ENCODE measurements at regions not wholly inside any gene's neighbourhood (a gene's known extent, or its start where the extent isn't known, plus 50 kb on each side); places are given as distances from the start of the nearest gene placed in this dataset.
"Not testable (repeated sequence)": the region's sequence is repeated elsewhere in the genome, so short reads cannot be mapped to it uniquely, and the experiment has no call there.

- DNase-seq: no peak
These were observed 342.6 kb upstream of the HS6ST1 start for GRCh38 chr2:128661311-128661710.

GRCh38 chr2:128662051-128662471, 343.4 kb upstream of the HS6ST1 start:
- DNase-seq: no peak

GRCh38 chr2:128663371-128664050, 344.8 kb upstream of the HS6ST1 start:
- DNase-seq: no peak

- no peak for DNase-seq
These were observed 345.9 kb upstream of the HS6ST1 start for GRCh38 chr2:128664499-128664971.

- no peak for DNase-seq
These were observed 346.4 kb upstream of the HS6ST1 start for GRCh38 chr2:128665113-128665512.

- DNase-seq: no peak
These were observed 347.9 kb upstream of the HS6ST1 start for GRCh38 chr2:128666596-128666995.

- no peak for DNase-seq
These were observed 348.7 kb upstream of the HS6ST1 start for GRCh38 chr2:128667391-128667790.

GRCh38 chr2:128668946-128669345, 350.3 kb upstream of the HS6ST1 start:
- DNase-seq: no peak

- DNase-seq: no peak
These were observed 351.4 kb upstream of the HS6ST1 start for GRCh38 chr2:128670066-128670465.

GRCh38 chr2:128671981-128672757, 353.5 kb upstream of the HS6ST1 start:
- not testable (repeated sequence) for DNase-seq

- not testable (repeated sequence) for DNase-seq
These were observed 361.0 kb upstream of the HS6ST1 start for GRCh38 chr2:128679680-128680079.

GRCh38 chr2:128681507-128681906, 362.8 kb upstream of the HS6ST1 start:
- DNase-seq: peak; percentile 8

GRCh38 chr2:128682266-128682665, 363.6 kb upstream of the HS6ST1 start:
- DNase-seq: no peak

GRCh38 chr2:128682729-128683284, 364.1 kb upstream of the HS6ST1 start:
- no peak for DNase-seq

GRCh38 chr2:128684523-128684922, 365.9 kb upstream of the HS6ST1 start:
- DNase-seq: no peak

- no peak for DNase-seq
These were observed 367.3 kb upstream of the HS6ST1 start for GRCh38 chr2:128685841-128686496.

- DNase-seq: no peak
These were observed 367.8 kb upstream of the HS6ST1 start for GRCh38 chr2:128686497-128686859.

GRCh38 chr2:128686881-128687555, 368.4 kb upstream of the HS6ST1 start:
- no peak for DNase-seq

- DNase-seq: no peak
These were observed 368.9 kb upstream of the HS6ST1 start for GRCh38 chr2:128687565-128687964.

- DNase-seq: no peak
These were observed 371.3 kb upstream of the HS6ST1 start for GRCh38 chr2:128689971-128690370.

- DNase-seq: no peak
These were observed 371.8 kb upstream of the HS6ST1 start for GRCh38 chr2:128690431-128690830.

- no peak for DNase-seq
These were observed 372.2 kb upstream of the HS6ST1 start for GRCh38 chr2:128690869-128691268.

All from left kidney (tissue), 1 donor.